ENCODE measurements at regions not wholly inside any gene's neighbourhood (a gene's known extent, or its start where the extent isn't known, plus 50 kb on each side); places are given as distances from the start of the nearest gene placed in this dataset.

- TF ChIP-seq, protein P1, sequence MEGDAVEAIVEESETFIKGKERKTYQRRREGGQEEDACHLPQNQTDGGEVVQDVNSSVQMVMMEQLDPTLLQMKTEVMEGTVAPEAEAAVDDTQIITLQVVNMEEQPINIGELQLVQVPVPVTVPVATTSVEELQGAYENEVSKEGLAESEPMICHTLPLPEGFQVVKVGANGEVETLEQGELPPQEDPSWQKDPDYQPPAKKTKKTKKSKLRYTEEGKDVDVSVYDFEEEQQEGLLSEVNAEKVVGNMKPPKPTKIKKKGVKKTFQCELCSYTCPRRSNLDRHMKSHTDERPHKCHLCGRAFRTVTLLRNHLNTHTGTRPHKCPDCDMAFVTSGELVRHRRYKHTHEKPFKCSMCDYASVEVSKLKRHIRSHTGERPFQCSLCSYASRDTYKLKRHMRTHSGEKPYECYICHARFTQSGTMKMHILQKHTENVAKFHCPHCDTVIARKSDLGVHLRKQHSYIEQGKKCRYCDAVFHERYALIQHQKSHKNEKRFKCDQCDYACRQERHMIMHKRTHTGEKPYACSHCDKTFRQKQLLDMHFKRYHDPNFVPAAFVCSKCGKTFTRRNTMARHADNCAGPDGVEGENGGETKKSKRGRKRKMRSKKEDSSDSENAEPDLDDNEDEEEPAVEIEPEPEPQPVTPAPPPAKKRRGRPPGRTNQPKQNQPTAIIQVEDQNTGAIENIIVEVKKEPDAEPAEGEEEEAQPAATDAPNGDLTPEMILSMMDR (IDR thresholded peaks at IDR 0.05) = no peak
- TF ChIP-seq POLR2A (IDR thresholded peaks at IDR 0.05) (no peak), EP300 (IDR thresholded peaks at IDR 0.05) (no peak)
Measured at GRCh38 chrX:25206778-25207177, 191.0 kb upstream of the ARX start.
